Activated B cell treated with CpG ODN at 0.5 μM for 24 hours (primary cell): ENCODE measurements at regions not wholly inside any gene's neighbourhood (a gene's known extent, or its start where the extent isn't known, plus 50 kb on each side); places are given as distances from the start of the nearest gene placed in this dataset.

ENCODE experiments used
- ATAC-seq: fragments of 200-7000 bp; cut with Tn5 transposase; one replicate; pipeline ENCODE4 v1.10.0; 2021; ENCODE audit warnings: low read depth, mild to moderate bottlenecking, moderate library complexity
- CTCF ChIA-PET: fragments of 350-600 bp; sonication (Branson Sonifier 250); formaldehyde crosslinking; loops from one replicate; lab custom pipeline; 2021; ENCODE audit warnings: antibody characterized with exemption; lab: Charles Lee
- POLR2A ChIA-PET: fragments of 350-600 bp; sonication (Branson Sonifier 250); formaldehyde crosslinking; loops from one replicate; lab custom pipeline; 2021; ENCODE audit warnings: antibody characterized with exemption; lab: Charles Lee
- DNase-seq: peaks from one replicate; pipeline ENCODE4 v3.0.0; 2022
- H3K27ac Mint-ChIP-seq: one replicate; pipeline ENCODE4 v1.8.0; 2020; ENCODE audit warnings: mixed read lengths
- H3K27me3 Mint-ChIP-seq: one replicate; pipeline ENCODE4 v1.8.0; 2021; ENCODE audit warnings: mixed read lengths
- H3K36me3 Mint-ChIP-seq: one replicate; pipeline ENCODE4 v1.8.0; 2021; ENCODE audit warnings: low read depth, mixed read lengths
- H3K4me1 Mint-ChIP-seq: one replicate; pipeline ENCODE4 v1.8.0; 2021; ENCODE audit warnings: mixed read lengths
- H3K4me3 Mint-ChIP-seq: one replicate; pipeline ENCODE4 v1.8.0; 2020; ENCODE audit warnings: mild to moderate bottlenecking, mixed read lengths
- H3K9me3 Mint-ChIP-seq: one replicate; pipeline ENCODE4 v1.8.0; 2020; ENCODE audit warnings: mixed read lengths
- CTCF ChIP-seq: fragments of 200-600 bp; IDR thresholded peaks from one replicate; pipeline ENCODE4 v1.8.0; 2022; ENCODE audit warnings: antibody characterized with exemption, mild to moderate bottlenecking
- intact Hi-C: fragments of 100-400 bp; cut with micrococcal nuclease; formaldehyde crosslinking; loops from one replicate; pipeline ENCODE4 v1.15.1; 2024

- ATAC-seq (peak; percentile 34), DNase-seq (no peak)
- Mint-ChIP-seq H3K27me3 (no peaks in the 10 kb centered on the region), H3K27ac (no peak overlapping the region), H3K36me3 (no peaks in the 10 kb centered on the region), H3K4me3 (no peak overlapping the region), H3K9me3 (peaks cover 2% of the 10 kb centered on the region), H3K4me1 (peaks cover 26% of the 10 kb centered on the region)
- TF ChIP-seq CTCF, result no peak
- intact Hi-C loops, result no loop called here
- POLR2A ChIA-PET, result no interaction called here
- CTCF ChIA-PET, result interaction anchor here (0.7 kb wide), 1 partner anchor 10 kb away, joined by 4 read pairs; no protein-coding TSS in a partner anchor
Measured at GRCh38 chr2:43100883-43101662, 125.3 kb downstream of the ZFP36L2 start.

- H3K4me3 Mint-ChIP-seq, result no peak overlapping the region
- CTCF ChIA-PET, result interaction anchor here (0.7 kb wide), 1 partner anchor 9 kb away, joined by 4 read pairs; no protein-coding TSS in a partner anchor
- TF ChIP-seq CTCF, result no peak
- peaks cover 19% of the 10 kb centered on the region for H3K4me1 Mint-ChIP-seq
- no peaks in the 10 kb centered on the region for H3K27me3 Mint-ChIP-seq
- no peaks in the 10 kb centered on the region for H3K36me3 Mint-ChIP-seq
- ATAC-seq, result no peak
- no peak for DNase-seq
- intact Hi-C loops, result no loop called here
- H3K27ac Mint-ChIP-seq, result no peak overlapping the region
- POLR2A ChIA-PET, result no interaction called here
- peaks cover 2% of the 10 kb centered on the region for H3K9me3 Mint-ChIP-seq
Measured at GRCh38 chr2:43100362-43100882, 126.0 kb downstream of the ZFP36L2 start.

GRCh38 chr2:43099797-43100196 is 126.6 kb downstream of the ZFP36L2 start:
- peaks cover 3% of the 10 kb centered on the region for H3K9me3 Mint-ChIP-seq
- H3K4me3 Mint-ChIP-seq, result no peak overlapping the region
- CTCF ChIA-PET, result no interaction called here
- POLR2A ChIA-PET, result no interaction called here
- H3K27me3 Mint-ChIP-seq, result no peaks in the 10 kb centered on the region
- no peaks in the 10 kb centered on the region for H3K36me3 Mint-ChIP-seq
- TF ChIP-seq CTCF, result no peak
- H3K4me1 Mint-ChIP-seq, result peaks cover 14% of the 10 kb centered on the region
- intact Hi-C loops, result no loop called here
- DNase-seq, result no peak
- ATAC-seq, result no peak
- H3K27ac Mint-ChIP-seq, result no peak overlapping the region

GRCh38 chr2:43098539-43098938 is 127.9 kb downstream of the ZFP36L2 start:
- Mint-ChIP-seq H3K4me1 (peaks cover 5% of the 10 kb centered on the region), H3K27me3 (no peaks in the 10 kb centered on the region), H3K4me3 (no peak overlapping the region), H3K9me3 (peaks cover 3% of the 10 kb centered on the region), H3K27ac (no peak overlapping the region), H3K36me3 (no peaks in the 10 kb centered on the region)
- TF ChIP-seq CTCF, result no peak
- intact Hi-C loops, result no loop called here
- CTCF ChIA-PET, result no interaction called here
- DNase-seq (no peak), ATAC-seq (no peak)
- POLR2A ChIA-PET, result interaction anchor here (0.6 kb wide), 1 partner anchor 149 kb away, joined by 7 read pairs; no protein-coding TSS in a partner anchor

- ChIA-PET POLR2A (interaction anchor here (0.6 kb wide), 1 partner anchor 150 kb away, joined by 7 read pairs; no protein-coding TSS in a partner anchor), CTCF (no interaction called here)
- intact Hi-C loops, result no loop called here
- Mint-ChIP-seq H3K4me1 (peaks cover 5% of the 10 kb centered on the region), H3K4me3 (no peak overlapping the region), H3K27ac (no peak overlapping the region), H3K36me3 (no peaks in the 10 kb centered on the region), H3K9me3 (peaks cover 3% of the 10 kb centered on the region), H3K27me3 (no peaks in the 10 kb centered on the region)
- no peak for TF ChIP-seq CTCF
- no peak for DNase-seq
- ATAC-seq, result no peak
Measured at GRCh38 chr2:43097644-43098408, 128.6 kb downstream of the ZFP36L2 start.
